ENCODE measurements at regions not wholly inside any gene's neighbourhood (a gene's known extent, or its start where the extent isn't known, plus 50 kb on each side); places are given as distances from the start of the nearest gene placed in this dataset.

DNA sequence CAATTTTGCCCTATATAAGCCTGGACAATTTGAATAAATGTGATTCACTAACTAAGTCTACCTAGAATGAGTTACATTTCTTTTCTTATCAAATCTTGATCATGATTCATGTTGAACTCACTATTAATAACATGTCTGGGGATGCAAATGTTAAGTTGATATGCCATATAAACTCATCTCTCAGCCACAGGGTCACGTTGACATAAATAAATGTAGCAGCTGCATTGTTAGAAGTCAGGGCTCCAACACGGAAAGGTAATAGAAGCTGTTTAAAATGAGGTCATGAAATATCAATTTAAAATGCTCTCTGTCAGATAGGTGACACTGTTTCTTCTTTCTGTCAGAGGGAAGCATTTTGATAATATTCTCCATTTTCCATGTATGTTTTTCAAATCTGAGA, 521.9 kb downstream of the CCDC85A start:
- no peak for DNase-seq
- no peak for FAIRE-seq

DNA sequence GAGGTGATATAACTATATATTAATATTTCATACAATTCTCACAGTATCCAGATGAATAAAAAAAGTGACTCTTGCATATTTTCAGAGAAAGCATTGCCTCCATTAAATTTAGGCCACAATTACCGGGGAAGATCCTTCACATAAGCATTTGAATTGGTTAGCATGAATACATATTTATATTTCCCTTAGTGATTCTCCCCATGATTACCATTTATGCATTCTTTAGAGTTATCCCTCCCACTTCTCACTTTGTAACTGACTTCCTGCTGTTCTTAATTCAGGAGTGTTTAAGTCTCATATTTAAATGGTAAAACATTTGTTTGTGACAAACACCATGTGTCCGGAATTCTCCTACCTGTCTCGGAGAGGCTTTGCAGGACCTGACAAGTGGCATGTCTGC, 523.4 kb downstream of the CCDC85A start:
- H3K27me3 ChIP-seq (ENCODE audit: control insufficient read depth, insufficient read depth, low read length): no peaks in the 10 kb centered on the region
- H3K9me3 ChIP-seq (ENCODE audit: control insufficient read depth in 2 of 3, insufficient read depth in 1 of 3, low read length in 3 of 3): no peaks in the 10 kb centered on the region
- FAIRE-seq (no peak), DNase-seq (no peak)
- H3K4me3 ChIP-seq (ENCODE audit: low read length in 3 of 3): no peak overlapping the region
- H3K4me1 ChIP-seq (ENCODE audit: control insufficient read depth in 2 of 3, insufficient read depth in 2 of 3, low read depth in 1 of 3, low read length in 3 of 3): no peaks in the 10 kb centered on the region
- no peak overlapping the region for H3K27ac ChIP-seq (ENCODE audit: low read depth in 2 of 2, low read length in 2 of 2)
- intact Hi-C loops (cut with DNase I): no loop called here
- TF ChIP-seq, protein P1, sequence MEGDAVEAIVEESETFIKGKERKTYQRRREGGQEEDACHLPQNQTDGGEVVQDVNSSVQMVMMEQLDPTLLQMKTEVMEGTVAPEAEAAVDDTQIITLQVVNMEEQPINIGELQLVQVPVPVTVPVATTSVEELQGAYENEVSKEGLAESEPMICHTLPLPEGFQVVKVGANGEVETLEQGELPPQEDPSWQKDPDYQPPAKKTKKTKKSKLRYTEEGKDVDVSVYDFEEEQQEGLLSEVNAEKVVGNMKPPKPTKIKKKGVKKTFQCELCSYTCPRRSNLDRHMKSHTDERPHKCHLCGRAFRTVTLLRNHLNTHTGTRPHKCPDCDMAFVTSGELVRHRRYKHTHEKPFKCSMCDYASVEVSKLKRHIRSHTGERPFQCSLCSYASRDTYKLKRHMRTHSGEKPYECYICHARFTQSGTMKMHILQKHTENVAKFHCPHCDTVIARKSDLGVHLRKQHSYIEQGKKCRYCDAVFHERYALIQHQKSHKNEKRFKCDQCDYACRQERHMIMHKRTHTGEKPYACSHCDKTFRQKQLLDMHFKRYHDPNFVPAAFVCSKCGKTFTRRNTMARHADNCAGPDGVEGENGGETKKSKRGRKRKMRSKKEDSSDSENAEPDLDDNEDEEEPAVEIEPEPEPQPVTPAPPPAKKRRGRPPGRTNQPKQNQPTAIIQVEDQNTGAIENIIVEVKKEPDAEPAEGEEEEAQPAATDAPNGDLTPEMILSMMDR (IDR thresholded peaks at IDR 0.05; ENCODE audit: borderline replicate concordance, extremely low read depth, insufficient read depth): no peak
- H3K36me3 ChIP-seq (ENCODE audit: control insufficient read depth in 2 of 3, insufficient read depth in 3 of 3, low read length in 3 of 3): no peaks in the 10 kb centered on the region
- H3K9ac ChIP-seq (ENCODE audit: low read length in 3 of 3): no peak overlapping the region

More for the DNA sequence above, 521.9 kb downstream of the CCDC85A start:
- Histone ChIP-seq H3K36me3 (ENCODE audit: control insufficient read depth in 2 of 3, insufficient read depth in 3 of 3, low read length in 3 of 3) (no peaks in the 10 kb centered on the region), H3K4me3 (ENCODE audit: low read length in 3 of 3) (no peak overlapping the region), H3K9ac (ENCODE audit: low read length in 3 of 3) (no peak overlapping the region), H3K27me3 (ENCODE audit: control insufficient read depth, insufficient read depth, low read length) (no peaks in the 10 kb centered on the region), H3K9me3 (ENCODE audit: control insufficient read depth in 2 of 3, insufficient read depth in 1 of 3, low read length in 3 of 3) (no peaks in the 10 kb centered on the region), H3K4me1 (ENCODE audit: control insufficient read depth in 2 of 3, insufficient read depth in 2 of 3, low read depth in 1 of 3, low read length in 3 of 3) (no peaks in the 10 kb centered on the region), H3K27ac (ENCODE audit: low read depth in 2 of 2, low read length in 2 of 2) (no peak overlapping the region)
- TF ChIP-seq, protein P1 (IDR thresholded peaks at IDR 0.05; ENCODE audit: borderline replicate concordance, extremely low read depth, insufficient read depth): no peak
- intact Hi-C loops (cut with DNase I): no loop called here

DNA sequence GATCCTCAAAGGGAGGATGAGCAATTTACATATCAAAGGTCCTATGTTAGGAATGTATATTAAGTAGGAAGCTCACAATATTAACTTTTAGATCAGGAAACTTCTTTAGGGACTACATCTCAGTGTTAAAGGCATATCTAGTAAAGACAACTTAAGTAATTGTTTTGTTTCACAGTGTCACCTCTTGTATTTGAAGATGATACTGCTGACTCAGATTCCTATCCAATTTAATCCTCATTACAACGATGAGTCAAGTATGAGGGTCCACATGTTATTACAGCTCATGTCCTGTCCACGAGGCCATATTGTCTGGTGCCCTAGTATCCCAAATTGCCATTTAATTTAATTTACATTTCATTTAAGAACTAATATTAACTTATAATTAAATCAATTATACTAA, 523.9 kb downstream of the CCDC85A start:
- Histone ChIP-seq H3K27me3 (ENCODE audit: control insufficient read depth, insufficient read depth, low read length) (no peaks in the 10 kb centered on the region), H3K4me3 (ENCODE audit: low read length in 3 of 3) (no peak overlapping the region), H3K9ac (ENCODE audit: low read length in 3 of 3) (no peak overlapping the region), H3K9me3 (ENCODE audit: control insufficient read depth in 2 of 3, insufficient read depth in 1 of 3, low read length in 3 of 3) (no peaks in the 10 kb centered on the region), H3K27ac (ENCODE audit: low read depth in 2 of 2, low read length in 2 of 2) (no peak overlapping the region), H3K36me3 (ENCODE audit: control insufficient read depth in 2 of 3, insufficient read depth in 3 of 3, low read length in 3 of 3) (no peaks in the 10 kb centered on the region), H3K4me1 (ENCODE audit: control insufficient read depth in 2 of 3, insufficient read depth in 2 of 3, low read depth in 1 of 3, low read length in 3 of 3) (no peaks in the 10 kb centered on the region)
- TF ChIP-seq, protein P1 (IDR thresholded peaks at IDR 0.05; ENCODE audit: borderline replicate concordance, extremely low read depth, insufficient read depth): no peak
- intact Hi-C loops (cut with DNase I): no loop called here
- no peak for DNase-seq
- no peak for FAIRE-seq

DNA sequence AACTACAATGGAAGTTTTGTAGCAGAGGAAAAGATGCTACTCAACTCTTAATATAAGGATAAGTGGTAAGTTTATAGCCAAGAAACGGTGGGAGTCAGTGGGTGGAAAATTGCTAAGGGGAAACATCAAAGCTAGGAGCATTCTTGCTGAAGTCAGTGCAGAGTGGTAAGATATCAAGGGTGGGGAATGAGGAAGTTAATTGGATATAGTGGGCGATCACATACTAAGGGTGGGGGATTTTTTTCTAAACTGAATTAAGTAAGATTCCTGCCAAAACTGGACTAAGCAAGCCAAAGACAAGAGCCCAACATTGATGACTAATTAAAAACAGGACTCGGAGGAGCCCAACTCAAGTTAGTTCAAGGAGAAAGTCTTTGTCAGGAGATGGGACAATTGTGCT, 525.4 kb downstream of the CCDC85A start:
- TF ChIP-seq, protein P1 (IDR thresholded peaks at IDR 0.05; ENCODE audit: borderline replicate concordance, extremely low read depth, insufficient read depth): no peak
- DNase-seq (no peak), FAIRE-seq (no peak)
- Histone ChIP-seq H3K27me3 (ENCODE audit: control insufficient read depth, insufficient read depth, low read length) (no peaks in the 10 kb centered on the region), H3K4me1 (ENCODE audit: control insufficient read depth in 2 of 3, insufficient read depth in 2 of 3, low read depth in 1 of 3, low read length in 3 of 3) (no peaks in the 10 kb centered on the region), H3K27ac (ENCODE audit: low read depth in 2 of 2, low read length in 2 of 2) (no peak overlapping the region), H3K4me3 (ENCODE audit: low read length in 3 of 3) (no peak overlapping the region), H3K9me3 (ENCODE audit: control insufficient read depth in 2 of 3, insufficient read depth in 1 of 3, low read length in 3 of 3) (no peaks in the 10 kb centered on the region), H3K9ac (ENCODE audit: low read length in 3 of 3) (no peak overlapping the region), H3K36me3 (ENCODE audit: control insufficient read depth in 2 of 3, insufficient read depth in 3 of 3, low read length in 3 of 3) (no peaks in the 10 kb centered on the region)
- intact Hi-C loops (cut with DNase I): no loop called here

Measured in kidney (tissue), 13 donors.